HG03196 (cell line): ENCODE measurements at regions not wholly inside any gene's neighbourhood (a gene's known extent, or its start where the extent isn't known, plus 50 kb on each side); places are given as distances from the start of the nearest gene placed in this dataset.

Source experiments
- ATAC-seq: cut with Tn5 transposase; IDR thresholded peaks from one replicate; pipeline ENCODE4 v1.9.1; 2021; ENCODE audit not compliant: unreplicated experiment

DNA sequence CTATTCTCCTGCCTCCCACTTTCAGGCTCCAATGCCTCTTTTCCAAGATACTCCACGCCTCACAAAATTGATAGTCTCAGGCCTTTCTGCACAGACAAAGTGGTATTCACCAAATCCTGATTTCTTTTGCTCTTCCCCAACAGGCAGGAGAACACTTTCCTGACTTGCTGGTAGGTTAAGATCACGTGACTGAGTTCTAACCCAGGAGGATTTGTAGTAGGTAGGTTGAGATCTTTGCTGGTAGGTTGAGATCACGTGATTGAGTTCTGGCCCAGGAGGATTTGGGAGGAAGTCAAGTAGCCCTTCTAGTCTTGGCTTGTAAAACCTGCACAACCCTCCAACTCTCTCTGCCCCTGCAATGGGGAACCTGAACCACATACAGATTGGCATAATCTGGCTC is 741.5 kb downstream of the TYW1 start:
- no peak for ATAC-seq

DNA sequence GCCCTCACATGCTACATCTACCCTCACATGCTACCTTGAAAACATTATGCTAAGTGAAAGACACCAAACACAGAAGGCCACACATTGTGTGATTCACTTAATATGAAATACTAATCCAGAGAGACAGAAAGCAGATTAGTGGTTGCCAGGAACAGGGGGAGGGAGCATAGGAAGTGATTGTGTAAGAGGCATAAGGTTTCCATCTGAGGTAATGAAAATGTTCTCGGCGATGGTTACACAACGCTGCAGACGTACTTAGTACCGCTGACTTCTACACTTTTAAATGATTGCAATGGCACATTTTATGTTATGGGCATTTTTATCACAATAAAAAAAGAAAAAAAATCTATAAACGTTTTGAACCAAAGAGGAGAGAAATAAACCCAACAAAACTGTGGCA is 742.3 kb downstream of the TYW1 start:
- ATAC-seq: no peak

DNA sequence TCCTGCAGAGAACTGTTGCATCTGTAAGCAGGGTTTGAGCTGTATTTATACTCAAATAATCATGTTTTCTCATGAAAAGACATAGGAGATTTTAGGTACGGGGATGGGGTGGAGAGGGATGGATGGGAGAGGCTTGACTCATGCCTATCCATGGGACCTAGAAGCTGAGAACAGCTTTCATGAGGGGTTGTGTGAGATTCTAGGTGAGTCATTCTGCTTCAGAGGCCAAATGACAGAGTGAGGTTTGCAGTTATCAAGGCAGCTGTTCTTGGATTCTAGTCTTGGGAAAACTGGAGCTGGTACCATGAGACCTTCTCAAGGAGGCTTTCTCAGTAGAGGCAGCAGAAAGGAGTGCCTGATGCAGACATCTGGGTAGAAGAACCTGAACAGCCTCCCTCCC is 746.9 kb downstream of the TYW1 start:
- no peak for ATAC-seq

DNA sequence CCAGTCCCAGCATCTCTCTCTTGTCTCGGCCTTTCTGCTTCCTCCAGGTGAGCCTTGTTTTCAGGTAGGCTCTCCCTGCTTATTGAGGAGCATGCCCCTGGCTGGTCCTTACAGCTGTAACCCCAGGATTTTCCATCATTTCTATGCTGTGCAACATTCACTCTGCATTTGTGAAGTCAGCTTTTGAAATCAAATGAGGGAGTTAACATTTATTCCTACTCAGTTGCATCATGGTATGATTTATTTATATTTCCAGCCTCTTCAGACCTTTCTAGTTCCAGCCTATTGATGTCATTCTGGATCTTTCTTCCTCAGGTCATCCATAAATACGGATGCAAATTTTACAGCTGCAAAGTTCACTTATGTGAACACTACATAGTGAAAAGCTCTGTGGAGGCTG is 755.6 kb downstream of the TYW1 start:
- ATAC-seq: no peak

DNA sequence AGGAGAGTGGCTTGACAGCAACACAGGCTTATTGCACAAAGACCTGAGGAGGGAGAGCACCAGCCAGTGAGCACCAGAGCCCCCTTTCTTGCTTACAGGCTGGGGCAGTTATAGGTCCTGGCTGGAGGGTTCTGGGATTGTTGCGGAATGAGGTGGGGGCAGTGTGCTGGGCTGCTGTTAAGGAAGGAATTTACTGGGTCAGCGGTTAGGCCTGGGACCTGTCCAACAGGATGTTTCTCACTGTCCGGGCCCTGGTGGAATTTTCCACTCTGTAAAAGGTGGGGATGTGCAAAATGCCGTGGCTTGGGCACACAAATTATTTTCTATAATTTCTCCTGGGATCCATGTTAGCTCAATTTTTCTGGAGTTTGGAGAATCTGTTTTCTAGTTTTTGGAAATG is 757.3 kb downstream of the TYW1 start:
- ATAC-seq: no peak

DNA sequence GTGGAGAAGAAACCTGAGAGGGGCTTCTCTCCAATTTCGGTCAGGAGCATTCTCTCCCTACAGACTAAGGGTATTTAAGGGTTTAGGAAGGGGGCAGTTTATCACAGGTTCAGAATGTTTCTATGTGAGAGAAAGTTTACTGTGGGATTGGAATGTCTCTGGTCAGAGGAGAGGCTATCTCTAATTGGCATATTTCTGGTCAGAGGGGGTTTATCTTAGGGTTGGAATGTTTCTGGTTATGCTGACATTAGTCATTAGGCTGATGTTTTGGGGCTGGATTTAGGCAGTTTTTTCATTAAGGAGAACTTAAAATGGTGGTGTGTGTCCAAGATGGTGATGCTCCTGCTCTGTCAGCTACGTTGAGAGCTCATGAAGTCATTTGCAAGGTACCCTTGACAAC is 758.0 kb downstream of the TYW1 start:
- no peak for ATAC-seq

DNA sequence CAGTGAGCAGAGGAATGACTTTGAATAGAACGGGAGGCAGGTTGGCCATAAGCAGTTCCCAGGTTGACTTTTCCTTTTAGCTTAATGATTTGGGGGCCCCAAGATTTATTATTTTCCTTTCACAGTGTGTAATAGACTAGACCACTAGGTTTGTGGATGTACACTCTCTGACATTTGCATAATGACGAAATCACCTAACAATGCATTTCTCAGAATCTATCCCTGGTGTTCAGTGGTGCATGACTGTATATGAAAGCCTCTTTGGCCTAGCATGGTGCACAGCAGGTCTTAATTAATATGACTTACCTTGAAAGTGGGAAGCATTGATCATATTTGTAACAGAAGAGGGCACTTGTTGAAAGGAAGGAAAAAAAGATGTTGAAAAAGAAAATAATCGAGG is 761.9 kb downstream of the TYW1 start:
- no peak for ATAC-seq

DNA sequence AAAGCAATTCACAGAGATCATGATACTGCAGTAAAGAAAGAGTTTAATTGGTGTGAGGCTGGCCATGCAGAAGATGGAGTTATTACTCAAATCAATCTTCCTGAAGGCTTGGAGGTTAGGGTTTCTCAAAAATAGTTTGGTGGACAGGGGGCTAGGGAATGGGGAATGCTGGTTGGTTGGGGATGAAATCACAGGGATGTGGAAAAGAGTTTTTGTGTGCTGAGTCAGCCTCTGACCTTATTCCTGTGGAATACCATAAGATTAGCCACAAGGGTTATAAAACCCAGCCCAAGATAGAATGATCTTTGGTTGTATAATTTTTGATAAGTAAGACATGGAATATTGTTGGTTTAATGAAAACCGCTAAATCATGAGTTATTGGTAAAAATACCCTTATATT is 764.3 kb downstream of the TYW1 start:
- no peak for ATAC-seq

DNA sequence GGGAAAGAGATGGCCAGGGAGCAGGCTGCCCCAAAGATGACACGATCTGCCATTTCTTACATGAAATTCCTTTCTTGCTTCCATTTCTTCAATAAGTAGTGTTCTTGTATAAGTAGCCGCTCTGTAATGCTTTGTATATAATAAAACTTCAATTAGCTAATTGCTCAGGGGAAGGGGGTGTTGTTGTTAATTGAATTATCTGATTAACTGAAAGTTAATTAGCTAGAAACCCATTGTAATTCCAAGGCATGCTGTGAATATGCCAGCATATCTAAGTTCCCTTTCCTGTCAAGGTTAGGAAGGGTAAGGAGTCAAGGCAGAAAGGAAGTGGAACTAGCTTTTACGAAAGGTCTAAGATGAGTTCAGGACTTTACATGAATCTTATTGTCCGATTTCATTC is 765.9 kb downstream of the TYW1 start:
- no peak for ATAC-seq

DNA sequence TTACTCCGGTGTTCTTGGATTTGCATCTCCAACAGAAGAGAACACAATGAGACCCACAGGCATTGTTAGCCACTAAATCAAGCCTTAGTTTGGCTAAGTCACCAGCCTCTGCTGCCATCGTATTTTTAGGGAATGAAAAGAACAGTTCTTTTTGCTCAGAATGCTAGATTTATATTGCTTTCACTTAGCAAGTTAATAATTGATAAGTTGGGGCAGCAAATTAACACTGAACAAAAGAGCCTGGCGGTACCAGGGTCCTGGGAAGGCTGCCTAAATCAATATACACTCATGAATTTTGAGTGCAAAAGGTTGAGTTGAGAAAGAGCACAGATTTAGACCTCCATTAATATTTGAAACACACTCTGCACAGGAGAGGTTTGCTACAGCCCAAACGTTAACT is 767.7 kb downstream of the TYW1 start:
- ATAC-seq: no peak

DNA sequence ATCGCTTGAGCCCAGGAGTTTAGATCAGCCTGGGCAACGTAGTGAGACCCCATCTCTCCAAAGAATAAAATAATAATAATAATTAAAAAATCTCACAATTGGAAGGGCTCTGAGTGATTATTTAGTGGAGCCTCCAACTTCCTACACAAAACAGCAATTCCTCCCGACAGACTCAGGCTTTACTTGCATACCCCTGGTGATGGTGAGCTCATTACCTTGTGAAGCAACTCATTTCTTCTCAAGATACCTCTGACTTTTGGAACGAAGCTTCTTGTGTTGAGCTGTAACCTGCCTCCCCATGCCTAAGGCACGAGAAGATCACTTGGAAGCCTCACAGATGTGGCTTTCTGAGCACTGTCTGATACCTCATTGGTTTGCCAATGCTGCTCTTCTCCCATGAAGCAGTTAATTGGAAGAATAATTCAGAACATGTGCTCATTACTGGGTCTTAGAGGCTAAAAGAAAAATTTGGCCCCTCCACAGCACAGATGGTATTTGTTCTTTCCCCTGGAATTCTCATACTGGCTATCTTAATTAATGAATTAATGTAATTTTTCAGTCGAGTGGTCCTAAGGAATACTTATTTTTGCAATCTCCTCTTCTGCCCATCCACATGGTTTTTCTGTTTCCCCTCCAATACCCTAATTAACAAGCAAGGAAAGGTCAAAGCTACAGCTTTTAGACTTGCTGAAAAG is 769.0 kb downstream of the TYW1 start:
- no peak for ATAC-seq

DNA sequence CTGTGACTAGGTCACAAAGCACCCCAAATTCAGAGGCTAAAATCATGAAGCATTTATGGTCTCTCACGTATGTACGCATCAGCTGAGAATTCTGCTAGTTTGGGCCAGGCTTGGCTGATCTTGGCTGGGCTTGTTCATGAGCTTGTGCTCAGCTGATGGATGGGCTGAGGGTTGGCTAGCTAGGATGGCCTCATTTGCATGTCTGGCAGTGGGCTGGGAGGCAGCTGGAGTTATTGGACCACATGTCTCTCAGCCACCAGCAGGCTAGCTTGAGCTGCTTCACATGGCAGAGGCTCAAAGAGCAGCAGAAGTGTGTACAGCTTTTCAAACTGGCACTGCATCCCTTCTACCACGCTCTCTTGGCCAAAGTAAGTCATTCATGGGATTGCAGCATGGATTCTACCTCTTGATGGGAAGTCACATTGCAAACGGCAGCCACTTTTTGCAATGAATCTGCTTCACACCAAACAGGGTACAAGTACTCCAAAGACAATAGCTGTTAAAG is 770.3 kb downstream of the TYW1 start:
- ATAC-seq: no peak

DNA sequence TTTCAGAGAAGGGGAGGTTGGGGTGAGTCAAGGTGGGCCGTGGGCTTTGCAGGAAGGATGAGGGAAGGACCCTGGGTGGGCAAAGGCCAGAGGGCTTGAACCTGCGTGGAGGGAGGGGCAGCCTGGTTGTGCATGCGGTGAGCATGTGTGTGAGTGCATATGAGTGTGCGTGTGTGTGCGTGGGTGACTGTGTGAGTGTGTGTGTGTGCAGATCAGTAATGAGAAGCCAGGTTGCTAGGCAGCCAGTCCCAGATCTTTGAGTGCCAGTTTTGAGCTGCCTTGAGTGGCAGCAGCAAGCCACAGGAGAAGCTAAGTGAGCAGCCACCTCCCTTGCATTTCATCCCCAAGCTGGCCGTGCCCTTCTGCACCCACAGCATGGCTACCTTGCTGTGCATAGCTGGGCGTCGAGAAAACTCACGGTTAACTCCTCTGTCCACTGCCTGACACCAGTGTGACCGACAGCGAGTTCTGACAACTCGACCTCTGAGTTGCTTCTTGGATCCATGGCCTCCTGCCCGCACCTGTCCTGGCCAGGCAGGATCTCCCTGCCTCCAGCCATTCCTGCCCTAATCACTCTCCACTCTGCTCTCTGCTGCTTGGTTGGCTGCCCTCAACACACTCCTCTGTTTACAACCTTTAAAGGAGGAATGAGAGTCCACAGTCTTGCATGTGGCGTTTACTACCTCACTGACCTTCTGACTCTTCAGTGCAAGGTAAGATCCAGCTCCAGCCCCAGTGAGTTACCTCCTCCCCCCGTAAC is 775.4 kb downstream of the TYW1 start:
- ATAC-seq: no peak

DNA sequence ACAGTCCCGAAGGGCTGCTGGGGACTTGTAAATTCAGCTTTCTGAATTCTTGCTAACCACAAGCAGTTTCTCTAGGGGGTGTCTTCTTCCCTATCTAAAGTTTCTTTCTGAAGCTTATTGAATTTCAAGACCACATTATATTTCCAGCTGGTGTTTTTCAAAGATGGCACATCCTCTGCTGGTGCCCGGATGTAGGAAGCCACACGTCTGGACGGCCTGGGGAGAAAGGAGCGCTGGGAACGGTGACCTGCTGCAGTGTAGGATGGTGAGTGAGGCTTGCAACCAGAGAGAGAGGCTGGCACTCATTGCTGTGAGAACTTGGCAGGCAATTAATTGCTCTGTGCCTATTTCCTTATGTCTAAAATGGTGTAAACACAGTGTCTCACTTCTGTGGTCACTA is 776.4 kb downstream of the TYW1 start:
- no peak for ATAC-seq

DNA sequence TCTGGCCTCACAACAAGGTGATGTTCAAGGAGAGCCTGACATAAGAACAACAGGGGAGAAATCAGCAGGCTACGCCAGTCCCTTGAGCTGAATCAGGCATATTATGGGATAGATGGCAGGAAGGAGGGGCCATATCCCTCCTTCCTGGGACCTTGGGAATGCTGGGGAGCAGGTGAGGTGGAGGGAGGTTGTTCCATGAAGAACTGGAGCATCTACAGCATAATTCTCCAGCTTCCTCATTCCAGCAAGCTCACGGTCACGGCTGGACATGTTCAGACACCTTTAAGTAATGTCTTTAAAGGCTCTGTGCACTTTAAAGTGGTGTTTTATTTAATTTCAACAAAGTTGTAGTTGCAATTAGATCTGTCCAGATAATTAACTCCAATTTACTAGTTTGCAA is 780.5 kb downstream of the TYW1 start:
- no peak for ATAC-seq

DNA sequence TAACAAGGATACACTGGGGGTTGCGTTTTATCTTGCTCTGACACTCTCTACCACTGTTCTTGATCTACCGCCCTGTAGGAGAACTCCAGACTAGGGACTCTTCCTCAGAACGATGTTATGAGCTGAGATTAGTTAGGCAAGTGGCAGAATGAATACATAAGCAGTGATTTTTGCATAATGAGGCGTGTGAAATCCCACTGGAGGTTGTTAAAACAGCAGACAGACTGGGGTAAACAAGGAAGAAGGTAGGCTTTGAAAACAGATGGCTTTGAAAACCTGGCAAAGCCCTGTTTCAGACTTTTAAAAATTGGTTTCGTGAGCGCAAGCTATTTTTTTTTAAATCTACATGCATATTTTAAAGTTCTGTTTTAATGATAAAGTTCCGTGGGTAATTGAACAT is 785.2 kb downstream of the TYW1 start:
- ATAC-seq: no peak

DNA sequence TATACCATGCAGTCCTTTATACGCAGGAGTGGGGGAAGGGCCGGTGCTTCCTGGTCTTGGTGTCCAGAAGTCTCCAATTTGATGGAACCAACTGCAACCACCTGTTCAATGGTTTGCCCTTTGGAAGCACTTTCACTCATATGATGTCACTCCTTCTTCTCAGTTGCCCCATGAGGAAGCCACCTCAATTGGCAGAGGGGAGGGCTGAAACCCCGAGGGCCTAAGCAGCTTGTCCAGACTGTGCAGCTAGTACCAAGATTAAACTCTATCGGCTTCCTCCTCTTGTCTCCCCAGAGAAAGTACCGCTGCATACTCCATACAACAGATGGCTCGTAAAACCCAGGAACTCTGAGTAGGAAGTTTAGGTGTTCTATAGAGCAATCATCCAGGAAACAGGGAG is 789.4 kb downstream of the TYW1 start:
- ATAC-seq: no peak

DNA sequence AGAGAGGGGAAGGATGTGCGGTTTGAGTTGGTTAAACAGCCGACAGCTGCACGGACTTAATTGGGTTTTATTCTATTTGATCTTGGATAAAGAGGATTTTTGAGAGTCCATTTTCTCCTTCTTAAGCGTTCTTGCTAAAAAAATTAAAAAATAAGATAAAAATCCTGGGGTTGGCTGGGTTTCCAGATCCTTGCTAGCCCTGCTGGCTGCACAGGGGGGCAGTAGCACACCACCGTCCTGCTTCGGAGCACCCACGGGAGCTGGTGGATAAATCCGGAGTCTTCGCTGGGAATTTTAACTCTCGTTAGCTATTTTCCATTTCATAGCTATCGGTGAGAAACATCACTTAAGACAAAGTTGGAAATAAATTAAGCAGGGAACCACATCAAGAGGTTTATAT is 792.0 kb downstream of the TYW1 start:
- ATAC-seq: no peak

DNA sequence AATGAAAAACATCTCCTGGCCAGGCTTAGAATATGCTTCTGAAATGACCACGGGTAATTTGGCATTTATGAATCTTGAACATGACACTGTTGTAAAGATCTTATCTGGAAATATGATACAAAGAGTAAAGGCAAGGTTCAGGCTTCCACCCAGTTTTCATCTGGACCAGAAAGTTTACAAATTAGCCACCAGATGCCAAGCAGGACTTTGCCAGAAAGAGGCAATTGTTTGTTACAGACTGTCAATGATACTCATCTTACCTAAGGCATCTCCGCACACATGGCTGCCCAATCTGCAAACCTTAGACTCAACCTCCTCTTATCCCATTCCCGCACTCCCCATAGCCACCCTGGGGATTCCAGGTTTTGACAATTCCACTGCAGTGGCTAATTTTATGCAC is 795.3 kb downstream of the TYW1 start:
- ATAC-seq: no peak

DNA sequence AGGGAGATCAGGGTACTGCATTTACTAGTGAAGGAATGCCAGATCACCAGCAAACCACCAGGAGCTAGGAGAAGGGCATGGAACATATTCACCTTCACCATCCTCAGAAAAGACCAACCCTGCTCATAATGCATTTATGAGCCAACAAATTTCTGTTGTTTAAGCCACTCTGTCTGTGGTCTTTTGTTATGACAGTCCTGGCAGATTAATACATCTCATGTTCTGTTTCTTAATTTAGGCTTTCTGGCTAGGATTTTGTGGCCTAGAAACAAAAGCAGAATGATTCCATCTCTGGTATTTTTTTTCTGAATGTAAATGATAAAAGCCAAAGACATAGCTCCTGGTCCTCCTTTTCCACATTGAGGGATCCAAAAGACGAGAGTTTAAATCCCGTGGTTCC is 797.9 kb downstream of the TYW1 start:
- ATAC-seq: no peak

DNA sequence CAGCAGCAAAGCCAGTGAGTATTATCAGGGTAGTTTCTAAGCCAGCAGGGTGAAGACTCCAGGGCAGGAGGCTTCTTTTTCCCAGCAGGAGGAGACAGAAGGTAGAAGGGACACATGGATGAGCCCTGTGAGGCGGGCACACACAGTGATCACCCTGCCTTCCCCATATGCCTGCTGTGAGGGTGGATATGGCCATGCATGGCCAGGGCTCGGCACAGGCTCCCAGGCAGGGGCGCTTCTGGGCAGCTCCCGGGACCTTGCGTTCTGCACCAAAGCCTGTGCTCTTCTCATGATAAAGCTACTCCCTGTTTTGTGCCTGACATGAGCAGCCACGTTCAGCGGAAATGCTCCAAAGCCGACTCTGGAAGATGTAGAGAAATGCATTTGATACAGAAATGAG is 807.2 kb downstream of the TYW1 start:
- no peak for ATAC-seq

DNA sequence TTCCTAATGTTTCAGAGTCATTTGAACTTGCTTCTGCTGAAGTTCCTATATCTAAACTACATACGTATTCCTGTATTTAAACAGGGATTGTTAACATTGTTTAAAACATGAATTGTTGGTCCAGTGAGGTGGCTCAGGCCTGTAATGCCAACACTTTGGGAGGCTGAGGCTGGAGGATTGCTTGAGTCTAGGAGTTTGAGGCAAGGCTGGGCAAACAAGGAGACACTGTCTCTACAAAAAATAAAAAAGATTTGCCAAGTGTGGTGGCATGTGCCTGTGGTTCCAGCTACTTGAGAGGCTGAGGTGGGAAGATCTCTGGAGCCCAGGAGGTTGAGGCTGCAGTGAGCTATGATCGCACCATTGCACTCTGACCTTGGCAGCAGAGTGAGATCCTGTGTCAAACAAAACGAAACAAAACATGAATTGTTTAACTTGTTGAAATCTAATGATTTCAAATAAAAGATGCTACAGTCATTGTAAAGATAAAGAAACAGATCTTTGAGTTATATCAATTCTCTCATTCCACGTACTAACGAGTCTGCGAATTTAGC is 809.4 kb downstream of the TYW1 start:
- ATAC-seq: no peak
